HG03354 (cell line): ENCODE measurements at regions not wholly inside any gene's neighbourhood (a gene's known extent, or its start where the extent isn't known, plus 50 kb on each side); places are given as distances from the start of the nearest gene placed in this dataset.

Experiments used
- ATAC-seq: cut with Tn5 transposase; IDR thresholded peaks from one replicate; pipeline ENCODE4 v1.9.1; 2021; ENCODE audit warnings: mild to moderate bottlenecking; ENCODE audit not compliant: unreplicated experiment, poor library complexity, severe bottlenecking

DNA sequence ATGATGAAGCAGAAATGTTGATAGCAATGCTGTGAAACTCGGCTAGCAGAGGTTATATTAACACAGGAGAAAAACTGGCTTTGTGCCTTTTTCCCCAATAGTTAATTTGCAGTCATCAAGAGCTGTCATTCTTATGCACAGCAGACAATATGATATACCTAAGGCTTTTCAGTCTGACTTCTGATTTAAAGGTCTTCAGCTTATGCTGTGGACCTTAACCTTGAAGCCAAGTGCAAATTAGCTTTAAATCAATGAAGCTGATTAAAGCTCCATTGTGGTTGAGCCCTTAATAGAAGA, 171.6 kb upstream of the ID4 start:
- ATAC-seq: no peak

DNA sequence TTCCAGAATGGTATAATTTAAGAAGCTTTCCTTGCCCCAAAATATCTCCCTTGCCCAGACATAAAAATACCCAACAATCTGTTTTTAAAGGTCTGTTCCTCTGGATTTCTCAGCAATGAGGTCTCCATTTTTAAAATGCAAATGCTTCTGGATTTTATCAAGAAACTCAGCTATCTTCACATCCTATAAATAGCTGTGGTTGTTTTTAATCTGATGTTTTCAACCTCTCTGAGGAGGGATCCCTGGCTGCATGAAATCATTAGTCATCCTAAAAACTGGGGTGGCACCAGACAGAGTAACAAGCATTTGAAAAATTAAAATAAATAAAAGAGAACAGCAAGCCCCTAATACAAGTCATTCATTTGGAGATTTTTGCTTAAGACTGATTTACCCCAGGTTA, 168.5 kb upstream of the ID4 start:
- no peak for ATAC-seq

DNA sequence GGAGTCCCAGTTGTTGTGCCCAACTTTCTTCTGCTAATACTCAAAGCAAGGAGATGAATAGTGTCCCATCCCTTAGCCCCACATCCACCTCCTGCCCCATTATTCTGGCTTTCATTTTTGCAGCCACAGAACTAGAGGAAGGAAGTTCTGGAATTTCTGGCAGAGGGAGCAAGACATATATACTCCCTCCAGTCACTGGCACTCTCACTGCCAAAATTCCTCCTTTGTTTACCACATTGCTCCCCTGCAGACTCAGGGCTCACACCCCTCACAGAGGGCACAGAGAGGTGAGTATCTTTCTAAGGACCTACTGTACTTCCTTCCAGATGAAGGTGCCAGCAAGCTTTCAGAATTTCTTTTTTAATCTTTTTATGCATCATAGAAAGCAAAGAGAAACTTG, 168.0 kb upstream of the ID4 start:
- ATAC-seq: no peak

DNA sequence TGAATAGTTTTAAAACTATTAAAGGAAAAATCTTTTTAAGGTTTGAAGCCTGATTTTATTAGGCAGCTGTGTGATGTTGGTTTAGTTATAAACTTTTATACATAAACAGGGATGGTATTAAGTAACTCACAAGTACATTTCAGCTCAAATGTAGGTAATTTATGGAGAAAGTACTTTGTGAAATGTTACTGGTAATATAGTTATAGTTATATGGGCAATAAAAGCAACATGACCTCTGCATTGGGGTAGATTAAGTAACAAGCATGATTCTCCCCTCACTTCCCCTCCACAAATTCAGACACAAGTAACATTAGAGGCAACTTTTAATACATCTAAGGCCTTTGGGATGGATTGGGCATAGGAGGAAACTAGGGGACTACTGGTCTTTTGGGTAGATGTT, 154.3 kb upstream of the ID4 start:
- ATAC-seq: no peak

DNA sequence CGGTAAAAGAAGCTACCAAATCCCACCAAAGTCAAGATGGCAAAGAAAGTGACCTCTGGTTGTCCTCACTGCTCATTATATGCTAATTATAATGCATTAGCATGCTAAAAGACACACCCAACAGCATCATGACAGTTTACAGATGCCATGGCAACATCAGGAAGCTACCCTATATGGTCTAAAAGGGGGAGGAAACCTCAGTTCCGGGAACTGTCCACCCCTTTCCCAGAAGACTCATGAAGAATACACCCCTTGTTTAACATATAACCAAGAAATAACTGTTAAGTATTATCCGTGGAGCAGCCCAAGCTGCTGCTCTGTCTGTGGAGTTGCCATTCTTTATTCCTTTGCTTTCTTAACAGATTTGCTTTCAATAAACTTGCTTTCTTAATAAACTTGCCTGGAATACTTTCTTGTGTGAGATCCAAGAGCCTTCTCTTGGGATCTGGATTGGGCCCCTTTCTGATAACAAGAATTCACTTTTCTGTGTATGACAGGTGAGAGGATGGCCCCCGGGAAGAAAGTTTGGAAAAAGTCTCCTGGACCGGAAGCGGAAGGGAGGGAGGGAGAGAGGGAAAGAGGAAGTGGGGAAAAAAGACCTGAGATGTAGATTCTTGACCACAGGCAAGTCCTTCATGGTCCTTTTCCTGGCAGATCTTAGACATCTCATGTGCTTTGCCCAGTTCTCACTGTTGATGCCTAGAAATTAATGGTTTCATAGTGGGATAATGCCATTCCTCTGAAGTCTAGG, 146.7 kb upstream of the ID4 start:
- ATAC-seq: no peak

DNA sequence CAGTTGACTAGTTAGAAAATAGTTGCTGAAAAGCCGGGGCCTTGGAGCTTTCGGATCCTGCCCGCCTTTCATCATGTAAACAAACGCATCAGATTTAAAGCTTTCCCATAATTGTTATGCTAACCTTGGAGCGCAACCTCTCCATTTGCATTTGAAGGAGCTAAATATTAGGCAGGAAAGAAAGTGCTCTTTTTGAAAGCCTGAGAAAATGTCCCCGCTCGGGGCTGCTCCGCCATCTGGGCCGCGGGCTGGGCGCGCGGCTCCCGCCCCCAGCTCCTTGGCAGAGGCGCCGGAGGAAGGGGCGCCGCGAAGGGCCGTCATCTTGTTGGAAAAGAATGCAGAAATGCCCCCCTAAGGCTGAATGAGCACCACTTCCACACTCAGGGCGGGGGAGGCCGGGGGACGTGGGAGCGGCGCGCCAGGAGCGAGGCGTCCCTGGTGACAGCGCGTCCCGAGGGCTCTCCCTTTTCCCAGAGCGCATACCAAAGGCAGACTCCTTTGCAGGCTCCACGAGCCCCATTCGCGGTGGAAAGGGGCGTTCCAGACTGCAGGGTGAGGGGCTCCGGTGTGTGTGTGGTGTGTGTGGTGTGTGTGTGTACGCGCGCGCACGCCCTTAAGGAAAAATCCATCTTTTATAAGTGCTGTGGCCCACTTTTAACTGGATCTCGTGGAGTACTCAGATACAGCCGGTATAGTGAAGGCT, 145.6 kb upstream of the ID4 start:
- no peak for ATAC-seq

DNA sequence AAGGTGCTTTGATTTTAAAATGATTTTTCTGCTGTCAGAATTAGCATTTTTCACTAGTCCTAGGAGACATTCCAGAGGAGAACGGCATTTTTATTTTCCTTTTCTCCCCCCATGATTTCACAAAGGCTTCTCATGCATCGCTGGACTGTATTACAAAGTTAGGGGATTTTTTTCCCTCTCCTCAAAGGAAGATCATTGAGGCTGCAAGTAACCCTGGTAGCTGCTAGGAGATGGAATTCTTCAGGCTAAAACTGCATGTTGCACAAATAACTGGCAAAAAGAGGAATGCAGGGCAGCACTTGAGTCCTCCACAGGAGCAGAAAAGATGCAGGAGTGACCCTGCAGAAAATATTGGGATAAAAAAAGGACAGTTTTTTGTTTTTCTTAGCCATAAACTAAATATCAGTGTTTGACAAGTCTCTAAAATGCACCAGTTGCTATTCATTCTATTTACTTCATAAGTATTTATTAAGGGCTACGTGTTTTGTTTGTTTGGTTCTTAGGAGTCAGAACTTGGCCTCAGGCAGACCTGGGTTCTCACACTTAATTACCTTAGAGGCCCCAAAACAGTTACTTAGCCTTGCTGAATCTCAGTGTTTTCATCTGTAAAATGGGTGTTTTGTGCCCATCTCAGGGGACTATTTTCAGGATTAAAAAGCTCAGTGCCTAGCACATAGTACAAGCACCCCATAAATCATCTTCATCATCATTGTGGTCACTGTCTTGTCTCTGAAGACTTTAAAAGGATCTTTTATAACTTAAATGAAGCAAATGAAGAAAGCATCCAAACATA, 144.5 kb upstream of the ID4 start:
- ATAC-seq: no peak

DNA sequence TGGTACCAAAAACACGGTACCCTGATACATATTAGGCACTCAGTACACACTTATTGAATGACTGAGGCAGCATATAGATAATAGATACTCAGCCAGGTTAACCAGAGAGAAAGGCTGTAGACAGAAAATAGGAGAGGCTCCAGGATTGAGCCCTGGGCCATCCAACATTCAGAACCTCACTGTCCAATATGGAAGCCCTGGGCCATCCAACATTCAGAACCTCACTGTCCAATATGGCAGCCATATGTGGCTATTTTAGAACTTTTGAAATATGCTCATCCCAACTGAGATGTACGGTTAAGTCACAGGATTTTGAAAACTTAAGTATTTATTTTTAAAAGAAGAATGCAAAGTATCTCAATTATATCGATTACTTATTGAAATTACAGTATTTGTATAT, 142.5 kb upstream of the ID4 start:
- no peak for ATAC-seq

DNA sequence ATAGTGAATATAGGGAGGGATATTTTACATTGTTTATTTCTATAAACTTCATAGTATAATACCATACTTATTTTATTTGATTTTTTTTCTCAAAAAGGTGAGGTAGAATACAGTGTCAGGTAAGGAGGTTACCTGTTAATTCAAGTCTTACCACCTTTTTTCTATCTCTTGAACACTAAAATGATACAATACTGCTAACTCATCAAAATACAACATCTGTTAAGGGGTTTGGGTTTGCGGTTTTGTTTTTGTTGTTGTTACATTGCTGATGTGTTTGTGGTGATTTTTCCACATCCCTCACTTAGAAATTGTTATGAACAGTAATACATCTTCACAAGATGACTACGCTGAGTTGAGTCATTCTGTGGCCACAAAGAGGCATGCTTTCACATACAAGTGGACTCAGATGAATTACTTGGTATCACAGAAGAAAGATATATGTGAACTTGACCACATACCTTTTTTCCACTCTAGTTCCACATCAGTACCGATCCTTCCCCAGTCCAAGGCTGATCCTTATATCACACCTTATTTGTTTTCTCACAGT, 139.4 kb upstream of the ID4 start:
- ATAC-seq: no peak

DNA sequence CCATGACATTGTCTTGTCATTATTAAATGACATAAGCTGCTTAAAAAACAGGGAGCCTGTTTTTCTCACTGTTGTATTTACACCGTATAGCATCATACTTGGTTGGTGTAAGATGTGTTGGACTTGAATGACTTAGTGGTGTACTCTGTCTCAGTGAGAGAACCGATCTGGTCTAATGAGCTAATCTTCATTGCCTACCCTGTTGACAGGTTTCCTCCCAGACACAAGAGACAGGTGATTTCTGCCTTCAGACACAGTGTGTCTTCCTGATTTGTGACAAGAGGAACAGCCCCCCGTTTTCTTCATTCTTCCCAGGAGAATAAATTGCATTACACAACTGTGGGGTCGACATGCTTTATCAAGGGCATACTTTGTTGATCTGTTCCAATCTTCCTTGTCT, 137.2 kb upstream of the ID4 start:
- ATAC-seq: no peak

DNA sequence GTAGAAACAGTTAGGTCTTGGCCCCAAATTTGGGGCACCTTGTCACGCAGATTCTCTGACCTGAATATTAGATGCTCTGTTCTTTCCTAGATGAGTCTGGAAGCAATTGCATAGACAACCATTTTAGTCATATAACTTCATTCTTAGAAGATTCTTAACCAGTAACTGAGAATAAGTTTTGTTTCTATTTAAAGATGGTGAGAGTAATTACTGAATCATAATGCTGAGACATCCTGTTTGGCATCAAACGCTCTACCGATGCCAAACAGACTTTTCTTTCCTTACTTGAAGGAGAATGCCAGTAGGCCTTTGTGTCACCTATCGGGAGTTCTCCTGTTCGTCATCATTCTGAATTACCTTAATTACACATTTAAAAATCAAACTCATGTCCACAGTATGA, 131.6 kb upstream of the ID4 start:
- no peak for ATAC-seq

DNA sequence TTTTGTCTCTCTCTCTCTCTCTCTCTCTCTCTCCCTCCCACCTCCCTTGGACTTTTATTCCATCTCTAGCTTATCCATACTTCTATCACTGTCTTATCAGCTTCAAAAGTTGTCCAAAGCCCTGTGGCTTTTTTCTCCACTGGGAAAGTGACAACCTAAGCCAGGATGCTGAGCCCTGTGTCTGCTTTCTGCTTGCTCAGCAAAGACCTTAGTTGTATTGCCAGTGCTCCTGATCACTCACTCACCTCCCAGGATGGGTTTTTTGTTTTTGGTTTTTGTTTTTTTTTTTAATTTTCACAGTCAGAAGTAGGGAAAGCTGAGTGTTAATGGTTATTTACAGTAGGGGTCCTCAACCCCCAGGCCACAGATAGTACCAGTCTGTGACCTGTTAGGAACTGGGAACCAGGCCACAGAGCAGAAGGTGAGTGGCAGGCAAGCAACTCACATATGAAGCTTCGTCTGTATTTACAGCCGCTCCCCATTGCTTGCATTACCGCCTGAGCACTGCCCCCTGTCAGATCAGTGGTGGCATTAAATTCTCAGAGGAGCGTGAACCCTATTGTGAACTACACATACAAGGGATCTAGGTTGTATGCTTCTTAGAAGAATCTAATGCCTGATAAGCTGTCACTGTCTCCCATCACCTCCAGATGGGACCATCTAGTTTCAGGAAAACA, 125.0 kb upstream of the ID4 start:
- ATAC-seq: no peak

DNA sequence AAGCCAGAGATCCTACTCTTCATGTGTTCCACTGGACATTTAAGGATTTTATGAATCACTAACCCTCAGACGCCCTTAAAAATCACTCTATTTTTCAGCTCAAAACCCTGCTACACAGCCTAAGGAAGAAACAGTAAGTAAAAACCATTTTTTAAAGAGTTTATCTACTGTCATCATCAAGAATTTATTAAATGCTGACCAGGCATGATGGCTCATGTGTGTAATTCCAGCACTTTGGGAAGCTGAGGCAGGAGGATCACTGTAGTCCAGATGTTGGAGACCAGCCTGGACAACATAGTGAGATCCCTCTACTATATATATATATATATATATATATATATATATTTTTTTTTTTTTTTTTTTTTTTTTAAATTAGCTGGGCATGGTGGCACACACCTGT, 124.2 kb upstream of the ID4 start:
- ATAC-seq: no peak

DNA sequence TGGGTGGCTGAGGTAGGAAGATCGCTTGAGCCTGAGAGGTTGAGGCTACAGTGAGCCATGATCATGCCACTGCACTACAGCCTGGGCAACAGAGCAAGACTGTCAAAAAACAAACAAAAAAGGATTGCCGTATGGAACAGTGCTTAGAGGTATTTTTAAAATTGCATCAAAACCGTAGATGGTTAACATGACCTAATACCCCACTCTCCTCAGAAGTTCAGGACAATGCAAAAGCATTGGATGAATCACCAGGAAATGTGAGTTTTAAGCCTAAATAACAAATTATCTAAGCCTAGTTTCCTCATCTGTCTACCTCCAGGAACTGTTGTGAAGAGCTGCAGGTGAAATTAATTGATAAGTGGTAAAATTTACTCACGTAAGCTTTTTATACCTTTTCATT, 123.8 kb upstream of the ID4 start:
- no peak for ATAC-seq

DNA sequence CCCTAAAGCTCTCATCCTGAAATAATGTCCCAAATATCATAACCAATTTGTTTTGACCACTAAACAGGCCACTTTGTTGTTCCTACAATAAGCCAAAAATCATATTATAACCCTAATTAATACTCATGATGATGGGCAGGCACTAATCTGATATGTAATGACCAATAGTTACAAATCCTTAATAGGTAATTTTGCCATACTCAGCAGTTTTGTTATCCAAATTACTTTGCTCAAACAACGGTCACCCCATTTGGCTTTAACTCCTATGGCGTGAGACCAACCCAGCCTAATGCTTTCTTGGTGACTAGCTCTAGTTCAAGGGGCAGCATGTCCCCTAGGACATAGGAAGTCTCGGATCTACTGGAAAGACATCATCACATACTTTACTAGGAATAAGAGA, 123.2 kb upstream of the ID4 start:
- ATAC-seq: no peak

DNA sequence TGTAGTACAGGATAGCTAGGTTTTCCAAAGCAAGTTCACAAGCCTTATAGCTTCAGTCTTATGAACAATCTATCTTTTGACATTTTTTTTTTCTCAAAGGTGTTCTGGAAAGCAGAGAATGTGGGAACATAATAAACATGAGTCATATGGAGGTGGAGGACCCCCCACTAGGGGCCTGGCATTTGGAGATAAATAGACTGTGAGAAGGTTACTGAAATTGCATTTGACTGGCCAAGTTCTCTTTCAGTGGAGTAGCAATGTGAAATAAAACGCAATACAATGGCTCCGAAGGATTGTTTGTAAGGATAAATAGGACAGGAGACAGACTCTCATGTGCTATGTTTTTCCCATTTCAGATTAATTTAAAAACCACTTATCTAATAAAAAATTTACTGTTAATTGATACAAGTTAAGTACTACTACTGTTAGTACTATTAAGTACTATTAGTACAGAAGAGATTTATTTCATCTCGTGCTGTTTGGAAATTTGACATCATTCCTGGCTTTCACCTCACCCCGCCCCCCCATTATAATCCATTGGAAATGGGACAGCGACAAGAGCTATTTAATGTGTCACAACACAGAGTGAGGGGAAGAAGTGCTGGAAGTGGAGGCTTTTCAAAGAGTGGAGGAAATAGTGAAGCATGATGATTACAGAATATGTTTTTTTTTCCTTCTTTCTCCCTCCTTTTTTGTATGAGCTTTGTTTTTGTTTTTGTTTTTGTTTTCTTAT, 122.6 kb upstream of the ID4 start:
- ATAC-seq: no peak

DNA sequence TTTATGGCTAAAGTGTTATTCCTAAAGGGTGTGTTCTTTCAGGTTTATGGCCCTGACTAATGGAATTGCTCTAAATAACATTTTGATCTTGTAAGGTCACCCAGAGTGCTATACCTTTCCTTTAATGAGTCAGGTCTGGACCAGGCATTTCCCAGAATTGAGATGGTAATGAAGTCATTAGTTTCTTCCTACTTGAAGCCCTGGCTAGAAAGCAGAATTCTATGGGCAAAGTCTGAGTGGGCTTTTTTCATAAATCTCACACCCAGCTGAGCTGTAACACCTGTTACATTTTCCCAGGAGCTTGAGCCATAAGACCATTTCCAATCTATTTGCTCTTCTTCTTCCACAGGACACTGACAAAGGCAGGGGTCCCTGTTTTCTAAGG, 122.0 kb upstream of the ID4 start:
- no peak for ATAC-seq

DNA sequence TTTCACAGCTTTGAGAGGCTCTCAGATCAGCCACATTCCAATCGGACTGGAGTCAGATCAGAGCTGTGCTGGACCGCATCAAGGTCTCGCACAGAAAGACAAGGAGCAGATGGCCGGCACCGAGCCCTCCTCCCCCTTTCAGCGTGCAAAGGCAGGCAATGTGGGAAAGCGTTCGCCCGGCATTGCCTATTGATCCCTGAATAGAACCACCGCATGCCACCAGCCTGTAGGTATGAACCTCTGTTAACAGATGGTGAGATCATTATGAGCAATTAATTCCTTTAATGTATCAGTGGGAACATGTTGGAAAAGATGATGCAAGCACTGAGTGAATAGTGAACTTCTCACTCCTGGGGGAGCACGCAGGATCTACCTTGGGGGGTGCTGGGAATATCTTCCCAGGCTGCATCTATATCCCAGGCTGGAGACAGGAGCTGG, 117.5 kb upstream of the ID4 start:
- ATAC-seq: no peak

DNA sequence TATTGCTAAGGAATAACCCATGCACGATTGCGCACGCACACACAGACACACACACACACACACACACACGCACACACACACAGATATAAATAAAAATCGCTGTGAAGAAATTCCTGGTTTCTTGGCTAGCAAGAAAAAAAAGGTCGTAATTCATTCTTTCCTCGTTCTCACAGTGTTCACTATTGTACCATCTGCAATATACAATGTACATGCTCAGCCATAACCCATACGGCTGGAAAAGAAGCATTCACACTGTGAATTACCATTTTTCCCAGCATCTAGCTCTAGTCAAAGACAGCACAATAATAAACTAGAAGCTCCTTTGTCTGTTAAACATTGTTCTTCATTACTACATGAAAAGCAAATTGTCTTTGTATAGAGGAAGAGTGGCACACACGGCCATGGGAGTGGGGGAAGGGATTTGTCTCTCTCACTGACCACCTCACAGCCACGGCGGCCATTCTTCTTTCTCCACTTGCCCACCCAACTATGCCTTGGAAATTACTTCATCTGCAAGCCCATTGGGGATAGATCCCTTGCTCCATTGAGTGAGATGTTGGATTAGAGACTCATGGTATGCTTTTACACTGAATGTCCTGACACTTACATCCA, 115.3 kb upstream of the ID4 start:
- ATAC-seq: no peak
